ENCODE measurements at regions not wholly inside any gene's neighbourhood (a gene's known extent, or its start where the extent isn't known, plus 50 kb on each side); places are given as distances from the start of the nearest gene placed in this dataset.

DNA sequence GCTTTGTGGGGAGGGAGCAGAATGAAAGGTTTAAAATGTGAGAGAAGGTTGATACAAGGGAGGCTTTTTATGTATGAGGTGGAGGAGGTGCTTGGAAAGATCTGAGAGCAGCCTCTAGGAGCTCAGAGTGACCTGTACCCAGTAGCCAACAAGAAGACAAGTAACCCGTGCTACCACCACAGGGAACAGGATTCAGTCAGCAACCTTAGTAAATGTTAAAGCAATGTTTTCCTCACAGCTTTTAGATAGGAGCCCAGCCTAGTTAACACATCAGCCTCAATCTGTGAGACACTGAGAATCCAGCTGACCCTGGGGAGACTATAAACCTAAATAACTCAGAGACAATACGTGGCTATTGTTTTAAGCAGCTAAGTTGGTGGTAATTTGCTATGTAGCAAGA lies 194.9 kb upstream of the NT5C1B start:
- Histone ChIP-seq H3K36me3 (ENCODE audit: low read depth) (no peaks in the 10 kb centered on the region), H3K4me3 (no peak overlapping the region), H3K4me1 (ENCODE audit: low read depth) (no peaks in the 10 kb centered on the region), H3K9me3 (no peaks in the 10 kb centered on the region)
- ATAC-seq (no peak), DNase-seq (no peak)
- TF ChIP-seq, protein P1, sequence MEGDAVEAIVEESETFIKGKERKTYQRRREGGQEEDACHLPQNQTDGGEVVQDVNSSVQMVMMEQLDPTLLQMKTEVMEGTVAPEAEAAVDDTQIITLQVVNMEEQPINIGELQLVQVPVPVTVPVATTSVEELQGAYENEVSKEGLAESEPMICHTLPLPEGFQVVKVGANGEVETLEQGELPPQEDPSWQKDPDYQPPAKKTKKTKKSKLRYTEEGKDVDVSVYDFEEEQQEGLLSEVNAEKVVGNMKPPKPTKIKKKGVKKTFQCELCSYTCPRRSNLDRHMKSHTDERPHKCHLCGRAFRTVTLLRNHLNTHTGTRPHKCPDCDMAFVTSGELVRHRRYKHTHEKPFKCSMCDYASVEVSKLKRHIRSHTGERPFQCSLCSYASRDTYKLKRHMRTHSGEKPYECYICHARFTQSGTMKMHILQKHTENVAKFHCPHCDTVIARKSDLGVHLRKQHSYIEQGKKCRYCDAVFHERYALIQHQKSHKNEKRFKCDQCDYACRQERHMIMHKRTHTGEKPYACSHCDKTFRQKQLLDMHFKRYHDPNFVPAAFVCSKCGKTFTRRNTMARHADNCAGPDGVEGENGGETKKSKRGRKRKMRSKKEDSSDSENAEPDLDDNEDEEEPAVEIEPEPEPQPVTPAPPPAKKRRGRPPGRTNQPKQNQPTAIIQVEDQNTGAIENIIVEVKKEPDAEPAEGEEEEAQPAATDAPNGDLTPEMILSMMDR (IDR thresholded peaks at IDR 0.05), result no peak
- intact Hi-C loops (cut with DNase I, micrococcal nuclease), result no loop called here

DNA sequence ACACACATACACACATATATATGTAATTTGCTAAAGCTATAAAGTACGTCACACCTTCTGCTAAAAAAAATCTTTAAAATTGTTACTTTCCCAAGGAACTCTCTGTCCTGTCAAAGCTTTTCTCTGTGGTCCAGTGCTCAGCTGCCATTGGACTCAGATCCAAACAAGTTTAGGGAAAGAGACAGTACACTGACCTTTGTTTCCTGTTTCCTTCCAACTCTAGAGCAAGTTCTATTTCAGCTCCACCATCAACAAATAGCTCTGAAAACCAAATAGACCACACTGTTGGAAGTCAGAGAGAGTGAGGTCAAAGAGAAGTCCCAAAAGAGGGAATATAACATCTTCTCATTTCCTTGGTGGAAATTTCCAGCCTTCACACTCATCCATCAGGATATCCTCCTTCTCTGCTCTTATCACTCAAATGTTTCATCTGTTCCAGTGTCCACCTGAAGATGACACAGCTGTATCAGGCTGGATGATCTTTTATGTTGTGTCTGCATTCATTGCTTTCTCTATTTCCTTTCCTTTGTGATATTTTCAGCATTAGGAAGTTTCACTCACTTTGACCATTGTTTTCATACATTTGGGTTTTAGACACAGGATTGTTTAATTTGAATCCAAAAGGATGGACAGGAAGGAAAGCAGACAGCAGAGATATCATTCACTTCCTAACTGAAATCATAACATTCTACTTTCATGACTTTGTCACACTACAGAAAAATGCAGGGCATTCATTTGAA lies 192.3 kb upstream of the NT5C1B start:
- no peaks in the 10 kb centered on the region for H3K9me3 ChIP-seq
- DNase-seq, result no peak
- no peak overlapping the region for H3K4me3 ChIP-seq
- intact Hi-C loops (cut with DNase I, micrococcal nuclease), result no loop called here
- H3K36me3 ChIP-seq (ENCODE audit: low read depth), result no peaks in the 10 kb centered on the region
- no peaks in the 10 kb centered on the region for H3K4me1 ChIP-seq (ENCODE audit: low read depth)
- TF ChIP-seq, protein P1 (IDR thresholded peaks at IDR 0.05), result no peak
- ATAC-seq, result no peak

DNA sequence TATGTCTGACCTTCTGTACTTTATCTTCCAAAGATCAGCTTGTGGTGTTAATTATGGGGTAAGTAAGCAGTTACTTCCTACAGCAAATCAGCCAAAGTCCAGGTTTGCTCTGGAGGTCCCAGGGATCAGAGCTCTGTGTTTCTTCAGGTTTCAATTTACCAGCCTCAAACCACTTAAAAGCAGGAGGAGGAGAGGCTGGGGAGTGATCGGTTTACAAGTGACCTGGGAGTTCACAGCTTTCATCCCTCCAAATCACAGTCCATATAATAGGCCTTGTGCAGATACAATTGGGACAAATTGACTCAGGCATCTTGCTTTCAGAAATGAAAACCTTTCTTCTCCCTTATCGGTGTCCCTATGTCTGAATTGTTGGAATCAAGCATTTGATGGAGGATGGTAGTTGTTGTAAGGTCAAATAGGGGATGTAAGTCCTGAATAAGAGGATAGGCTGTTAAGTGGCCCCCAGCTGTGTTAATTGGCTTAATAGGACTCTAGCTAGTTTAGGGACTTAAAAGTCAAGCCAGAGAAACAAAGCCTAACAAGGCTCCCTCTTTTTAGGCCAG lies 188.0 kb upstream of the NT5C1B start:
- TF ChIP-seq, protein P1 (IDR thresholded peaks at IDR 0.05), result no peak
- ATAC-seq (no peak), DNase-seq (no peak)
- no peaks in the 10 kb centered on the region for H3K4me1 ChIP-seq (ENCODE audit: low read depth)
- no peak overlapping the region for H3K4me3 ChIP-seq
- no peaks in the 10 kb centered on the region for H3K36me3 ChIP-seq (ENCODE audit: low read depth)
- intact Hi-C loops (cut with DNase I, micrococcal nuclease), result no loop called here
- no peaks in the 10 kb centered on the region for H3K9me3 ChIP-seq

DNA sequence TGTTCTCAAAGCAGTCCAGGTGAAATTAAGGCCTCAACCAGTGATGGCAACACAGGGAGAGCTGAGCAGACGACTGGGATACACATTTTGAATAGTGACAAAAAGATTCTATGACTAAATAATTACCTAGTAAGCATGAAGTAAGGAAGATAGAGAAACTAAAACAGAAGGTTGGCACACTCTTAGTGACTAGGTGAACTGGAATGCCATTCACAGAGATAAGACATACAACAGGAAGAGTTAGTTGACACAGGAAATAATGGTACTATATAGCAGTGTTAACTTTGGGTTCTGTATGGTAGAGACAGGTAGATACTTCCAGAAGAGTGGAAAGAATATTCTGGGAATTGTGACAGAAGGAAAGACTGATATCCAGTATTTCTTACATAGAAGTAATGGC lies 181.8 kb upstream of the NT5C1B start:
- ATAC-seq, result no peak
- H3K9me3 ChIP-seq, result peaks cover 3% of the 10 kb centered on the region
- TF ChIP-seq, protein P1 (IDR thresholded peaks at IDR 0.05), result no peak
- no peak for DNase-seq
- no peaks in the 10 kb centered on the region for H3K4me1 ChIP-seq (ENCODE audit: low read depth)
- no peaks in the 10 kb centered on the region for H3K36me3 ChIP-seq (ENCODE audit: low read depth)
- H3K4me3 ChIP-seq, result no peak overlapping the region
- intact Hi-C loops (cut with DNase I, micrococcal nuclease), result no loop called here

DNA sequence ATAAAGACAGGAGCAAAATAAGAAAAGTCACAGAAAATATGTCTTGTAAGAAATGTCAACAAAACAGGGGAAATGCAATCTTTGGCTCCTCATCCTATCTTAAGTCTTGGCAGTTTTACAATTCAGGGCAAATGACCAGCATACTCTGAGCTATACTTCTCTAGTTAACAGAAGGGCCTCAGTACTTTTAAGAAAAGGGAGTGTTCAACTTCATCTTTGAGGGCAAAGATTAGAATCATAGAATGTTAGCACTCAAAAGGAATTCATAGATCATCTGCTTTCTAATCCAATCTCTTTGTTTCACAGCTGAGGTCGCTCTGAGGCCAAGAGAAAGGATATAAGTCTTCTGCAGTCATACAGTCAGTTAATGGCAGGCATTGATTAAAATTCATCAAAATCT lies 174.0 kb upstream of the NT5C1B start:
- H3K4me3 ChIP-seq, result no peak overlapping the region
- no peak for DNase-seq

More for the DNA sequence above, 174.0 kb upstream of the NT5C1B start:
- no peak for ATAC-seq
- no peaks in the 10 kb centered on the region for H3K36me3 ChIP-seq (ENCODE audit: low read depth)
- TF ChIP-seq, protein P1 (IDR thresholded peaks at IDR 0.05), result no peak
- intact Hi-C loops (cut with DNase I, micrococcal nuclease), result no loop called here
- H3K4me1 ChIP-seq (ENCODE audit: low read depth), result no peaks in the 10 kb centered on the region
- peaks cover 5% of the 10 kb centered on the region for H3K9me3 ChIP-seq
